SK-N-SH treated with all-trans-retinoic acid at 6 μM for 48 hours (cell line): ENCODE measurements at regions not wholly inside any gene's neighbourhood (a gene's known extent, or its start where the extent isn't known, plus 50 kb on each side); places are given as distances from the start of the nearest gene placed in this dataset.

Experiments used
- ATAC-seq: fragments of 200-7000 bp; cut with Tn5 transposase; 3 replicates; pipeline ENCODE4 v1.9.1; 2020; ENCODE audit warnings: mild to moderate bottlenecking, moderate library complexity
- ARNTL ChIP-seq: fragments of 450-650 bp; formaldehyde crosslinking; IDR thresholded peaks from 2 replicates; pipeline ENCODE4 v1.5.0; 2020; ENCODE audit warnings: low read depth, mild to moderate bottlenecking, moderate library complexity, borderline replicate concordance
- BACH2 ChIP-seq: fragments of 250-450 bp; sonication (Bioruptor Pico); IDR thresholded peaks from 2 replicates; pipeline ENCODE4 v1.9.0; 2021; ENCODE audit warnings: mild to moderate bottlenecking, borderline replicate concordance
- CSDC2 ChIP-seq: fragments of 250-450 bp; sonication (Bioruptor Pico); IDR thresholded peaks from 2 replicates; pipeline ENCODE4 v1.5.0; 2020; ENCODE audit warnings: mild to moderate bottlenecking, moderate library complexity
- ESRRG ChIP-seq: fragments of 250-450 bp; sonication (Bioruptor Pico); IDR thresholded peaks from 2 replicates; pipeline ENCODE4 v1.6.1; 2021; ENCODE audit warnings: mild to moderate bottlenecking
- GLIS3 ChIP-seq: fragments of 250-450 bp; sonication (Bioruptor Pico); IDR thresholded peaks from 2 replicates; pipeline ENCODE4 v1.5.0; 2020; ENCODE audit warnings: mild to moderate bottlenecking, moderate library complexity
- OSR1 ChIP-seq: fragments of 250-450 bp; sonication (Bioruptor Pico); IDR thresholded peaks from 2 replicates; pipeline ENCODE4 v1.8.0; 2022; ENCODE audit warnings: moderate library complexity, mild to moderate bottlenecking, inconsistent platforms
- POU6F1 ChIP-seq: fragments of 250-450 bp; sonication (Bioruptor Pico); IDR thresholded peaks from 2 replicates; pipeline ENCODE4 v1.8.0; 2021; ENCODE audit warnings: low read depth, mild to moderate bottlenecking, moderate library complexity, borderline replicate concordance
- PPARA ChIP-seq: fragments of 250-450 bp; sonication (Bioruptor Pico); IDR thresholded peaks from 2 replicates; pipeline ENCODE4 v1.5.0; 2020; ENCODE audit warnings: mild to moderate bottlenecking, borderline replicate concordance
- RARB ChIP-seq: fragments of 250-450 bp; sonication (Bioruptor Pico); IDR thresholded peaks from 2 replicates; pipeline ENCODE4 v1.8.0; 2021; ENCODE audit warnings: mild to moderate bottlenecking, moderate library complexity
- SNAI2 ChIP-seq: fragments of 250-450 bp; sonication (Bioruptor Pico); IDR thresholded peaks from 2 replicates; pipeline ENCODE4 v1.5.0; 2020; ENCODE audit warnings: mild to moderate bottlenecking, moderate library complexity
- TOX ChIP-seq: fragments of 250-450 bp; sonication (Bioruptor Pico); IDR thresholded peaks from 2 replicates; pipeline ENCODE4 v1.8.0; 2021; ENCODE audit warnings: mild to moderate bottlenecking, moderate library complexity, borderline replicate concordance
- TSHZ2 ChIP-seq: fragments of 250-450 bp; sonication (Bioruptor Pico); IDR thresholded peaks from 2 replicates; pipeline ENCODE4 v1.5.0; 2020; ENCODE audit warnings: mild to moderate bottlenecking, moderate library complexity
- ZC3H10 ChIP-seq: fragments of 250-450 bp; sonication (Bioruptor Pico); IDR thresholded peaks from 2 replicates; pipeline ENCODE4 v1.5.1; 2021; ENCODE audit warnings: mild to moderate bottlenecking, moderate library complexity
- ZFP30 ChIP-seq: fragments of 450-650 bp; formaldehyde crosslinking; IDR thresholded peaks from 2 replicates; pipeline ENCODE4 v1.5.0; 2022; ENCODE audit warnings: mild to moderate bottlenecking, moderate library complexity
- ZNF565 ChIP-seq: fragments of 450-650 bp; formaldehyde crosslinking; conservative IDR thresholded peaks from 2 replicates; pipeline ENCODE4 v1.5.0; 2020; ENCODE audit warnings: low read depth, mild to moderate bottlenecking, moderate library complexity
- ZNF70 ChIP-seq: fragments of 450-650 bp; formaldehyde crosslinking; IDR thresholded peaks from 2 replicates; pipeline ENCODE4 v1.5.0; 2020; ENCODE audit warnings: mild to moderate bottlenecking, moderate library complexity
- ZNF8 ChIP-seq: fragments of 450-650 bp; formaldehyde crosslinking; IDR thresholded peaks from 2 replicates; pipeline ENCODE4 v1.5.0; 2020; ENCODE audit warnings: mild to moderate bottlenecking, moderate library complexity
- TF ChIP-seq, protein P1 (sequence below): fragments of 250-450 bp; sonication (Bioruptor Pico); IDR thresholded peaks from 2 replicates; pipeline ENCODE4 v1.5.1; 2021; ENCODE audit warnings: mild to moderate bottlenecking, moderate library complexity
- TF ChIP-seq, protein P2 (sequence below): fragments of 250-450 bp; sonication (Bioruptor Pico); IDR thresholded peaks from 2 replicates; pipeline ENCODE4 v1.8.0; 2020; ENCODE audit warnings: mild to moderate bottlenecking, moderate library complexity, borderline replicate concordance
- TF ChIP-seq, protein P3 (sequence below): fragments of 250-450 bp; sonication (Bioruptor Pico); IDR thresholded peaks from 2 replicates; pipeline ENCODE4 v1.5.1; 2020; ENCODE audit warnings: low read depth, mild to moderate bottlenecking, moderate library complexity

DNA sequence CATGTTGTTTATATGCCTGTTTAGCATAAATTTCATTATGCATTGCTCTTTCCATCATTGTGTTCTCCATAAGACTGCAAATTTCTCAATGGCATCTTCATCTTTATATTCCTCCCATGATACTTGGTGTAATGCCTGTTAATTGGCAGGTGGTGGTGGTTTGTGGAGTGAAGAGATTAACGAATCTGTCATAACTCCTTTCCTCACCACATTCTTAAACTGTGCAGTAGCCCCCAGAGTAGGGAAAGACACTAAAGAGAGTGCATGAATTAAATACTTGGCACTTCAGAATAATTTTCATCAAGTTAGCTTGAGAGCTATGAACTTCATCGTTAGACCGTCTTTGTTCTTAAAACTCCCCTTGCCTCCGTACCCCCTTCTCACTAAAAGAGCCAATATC lies 329.7 kb downstream of the HS3ST3B1 start (continued):
- TF ChIP-seq ARNTL (CRISPR knock-in tag) = no peak
- TF ChIP-seq, protein P1, sequence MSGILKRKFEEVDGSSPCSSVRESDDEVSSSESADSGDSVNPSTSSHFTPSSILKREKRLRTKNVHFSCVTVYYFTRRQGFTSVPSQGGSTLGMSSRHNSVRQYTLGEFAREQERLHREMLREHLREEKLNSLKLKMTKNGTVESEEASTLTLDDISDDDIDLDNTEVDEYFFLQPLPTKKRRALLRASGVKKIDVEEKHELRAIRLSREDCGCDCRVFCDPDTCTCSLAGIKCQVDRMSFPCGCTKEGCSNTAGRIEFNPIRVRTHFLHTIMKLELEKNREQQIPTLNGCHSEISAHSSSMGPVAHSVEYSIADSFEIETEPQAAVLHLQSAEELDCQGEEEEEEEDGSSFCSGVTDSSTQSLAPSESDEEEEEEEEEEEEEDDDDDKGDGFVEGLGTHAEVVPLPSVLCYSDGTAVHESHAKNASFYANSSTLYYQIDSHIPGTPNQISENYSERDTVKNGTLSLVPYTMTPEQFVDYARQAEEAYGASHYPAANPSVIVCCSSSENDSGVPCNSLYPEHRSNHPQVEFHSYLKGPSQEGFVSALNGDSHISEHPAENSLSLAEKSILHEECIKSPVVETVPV = no peak
- no peak for TF ChIP-seq ESRRG (CRISPR knock-in tag)
- TF ChIP-seq ZNF8 (CRISPR knock-in tag) = no peak

GRCh38 chr17:14630046-14630445 lies 329.2 kb downstream of the HS3ST3B1 start:
- TF ChIP-seq TOX (CRISPR knock-in tag) (no peak), BACH2 (CRISPR knock-in tag) (no peak), ESRRG (CRISPR knock-in tag) (no peak), ZNF565 (CRISPR knock-in tag) (no peak), ARNTL (CRISPR knock-in tag) (no peak), POU6F1 (CRISPR knock-in tag) (no peak), ZNF70 (CRISPR knock-in tag) (no peak), OSR1 (CRISPR knock-in tag) (no peak)
- TF ChIP-seq, protein P2, sequence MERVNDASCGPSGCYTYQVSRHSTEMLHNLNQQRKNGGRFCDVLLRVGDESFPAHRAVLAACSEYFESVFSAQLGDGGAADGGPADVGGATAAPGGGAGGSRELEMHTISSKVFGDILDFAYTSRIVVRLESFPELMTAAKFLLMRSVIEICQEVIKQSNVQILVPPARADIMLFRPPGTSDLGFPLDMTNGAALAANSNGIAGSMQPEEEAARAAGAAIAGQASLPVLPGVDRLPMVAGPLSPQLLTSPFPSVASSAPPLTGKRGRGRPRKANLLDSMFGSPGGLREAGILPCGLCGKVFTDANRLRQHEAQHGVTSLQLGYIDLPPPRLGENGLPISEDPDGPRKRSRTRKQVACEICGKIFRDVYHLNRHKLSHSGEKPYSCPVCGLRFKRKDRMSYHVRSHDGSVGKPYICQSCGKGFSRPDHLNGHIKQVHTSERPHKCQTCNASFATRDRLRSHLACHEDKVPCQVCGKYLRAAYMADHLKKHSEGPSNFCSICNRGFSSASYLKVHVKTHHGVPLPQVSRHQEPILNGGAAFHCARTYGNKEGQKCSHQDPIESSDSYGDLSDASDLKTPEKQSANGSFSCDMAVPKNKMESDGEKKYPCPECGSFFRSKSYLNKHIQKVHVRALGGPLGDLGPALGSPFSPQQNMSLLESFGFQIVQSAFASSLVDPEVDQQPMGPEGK (CRISPR knock-in tag) = no peak
- ATAC-seq = no peak

GRCh38 chr17:14622615-14623101 lies 321.8 kb downstream of the HS3ST3B1 start:
- TF ChIP-seq, protein P3, sequence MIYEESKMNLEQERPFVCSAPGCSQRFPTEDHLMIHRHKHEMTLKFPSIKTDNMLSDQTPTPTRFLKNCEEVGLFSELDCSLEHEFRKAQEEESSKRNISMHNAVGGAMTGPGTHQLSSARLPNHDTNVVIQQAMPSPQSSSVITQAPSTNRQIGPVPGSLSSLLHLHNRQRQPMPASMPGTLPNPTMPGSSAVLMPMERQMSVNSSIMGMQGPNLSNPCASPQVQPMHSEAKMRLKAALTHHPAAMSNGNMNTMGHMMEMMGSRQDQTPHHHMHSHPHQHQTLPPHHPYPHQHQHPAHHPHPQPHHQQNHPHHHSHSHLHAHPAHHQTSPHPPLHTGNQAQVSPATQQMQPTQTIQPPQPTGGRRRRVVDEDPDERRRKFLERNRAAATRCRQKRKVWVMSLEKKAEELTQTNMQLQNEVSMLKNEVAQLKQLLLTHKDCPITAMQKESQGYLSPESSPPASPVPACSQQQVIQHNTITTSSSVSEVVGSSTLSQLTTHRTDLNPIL (CRISPR knock-in tag) = no peak
- TF ChIP-seq ARNTL (CRISPR knock-in tag) (no peak), ZNF70 (CRISPR knock-in tag) (no peak), BACH2 (CRISPR knock-in tag) (no peak), ZC3H10 (no peak), PPARA (CRISPR knock-in tag) (no peak), RARB (no peak), TOX (CRISPR knock-in tag) (no peak), CSDC2 (CRISPR knock-in tag) (no peak), ZFP30 (no peak), TSHZ2 (no peak), GLIS3 (CRISPR knock-in tag) (no peak), POU6F1 (CRISPR knock-in tag) (no peak), SNAI2 (CRISPR knock-in tag) (no peak)
- TF ChIP-seq, protein P1 = no peak

More at GRCh38 chr17:14622615-14623101, 321.8 kb downstream of the HS3ST3B1 start:
- no peak for ATAC-seq
